SK-N-MC (cell line): ENCODE measurements at regions not wholly inside any gene's neighbourhood (a gene's known extent, or its start where the extent isn't known, plus 50 kb on each side); places are given as distances from the start of the nearest gene placed in this dataset.

ENCODE experiments used
- DNase-seq: peaks from one replicate; pipeline ENCODE4 v3.0.0-alpha.2; 2011; ENCODE audit warnings: low read depth, low spot score
- H3K27ac ChIP-seq: fragments of 200-600 bp; sonication (generic); 2 replicates; pipeline ENCODE4 v1.5.1; 2016; ENCODE audit warnings: mixed run types
- H3K36me3 ChIP-seq: fragments of 200-600 bp; sonication (generic); 2 replicates; pipeline ENCODE4 v1.6.1; 2017; ENCODE audit warnings: antibody characterized with exemption, low read length, mixed read lengths; ENCODE audit not compliant: insufficient read depth
- H3K4me3 ChIP-seq: fragments of 200-600 bp; sonication (generic); 2 replicates; pipeline ENCODE4 v1.5.1; 2016
- H3K9ac ChIP-seq: fragments of 200-600 bp; sonication (generic); 2 replicates; pipeline ENCODE4 v1.8.0; 2017; ENCODE audit warnings: mixed run types, mixed read lengths; ENCODE audit not compliant: insufficient read length
- H3K9me3 ChIP-seq: fragments of 200-600 bp; sonication (generic); 2 replicates; pipeline ENCODE4 v1.6.1; 2017; ENCODE audit warnings: low read depth, mild to moderate bottlenecking, antibody characterized with exemption, low read length, moderate library complexity, mixed read lengths
- EZH2 ChIP-seq: fragments of 200-600 bp; sonication (generic); IDR thresholded peaks from one replicate; pipeline ENCODE4 v1.6.1; 2017; ENCODE audit warnings: antibody characterized with exemption
- FOXP2 ChIP-seq: optimal IDR thresholded peaks from 2 replicates; pipeline ENCODE3; 2011; ENCODE audit warnings: mild to moderate bottlenecking, moderate library complexity; ENCODE audit not compliant: insufficient read depth; ENCODE audit errors: extremely low read length, control extremely low read depth
- POLR2AphosphoS5 ChIP-seq: IDR thresholded peaks from 2 replicates; pipeline ENCODE4 v1.6.1; 2012; ENCODE audit warnings: mild to moderate bottlenecking, low read depth, low read length, borderline replicate concordance

DNA sequence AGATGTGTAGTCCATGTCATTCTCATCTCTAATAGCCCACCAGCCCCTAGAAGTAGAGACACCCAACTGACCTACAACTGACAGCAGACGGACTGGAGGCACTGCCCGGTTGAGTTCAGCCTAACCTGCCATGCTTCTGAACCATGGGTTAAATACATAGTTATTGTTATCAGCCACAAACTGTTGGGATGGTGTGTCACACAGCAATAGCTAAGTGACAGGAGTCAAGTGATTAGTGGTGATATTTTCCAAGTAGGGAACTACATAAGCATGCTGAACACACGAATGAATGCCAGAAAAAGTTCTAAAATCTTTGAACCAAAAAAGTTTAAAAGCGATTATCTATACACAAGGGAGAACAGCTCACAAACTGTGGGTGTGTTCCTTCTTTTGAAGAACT lies 80.1 kb downstream of the SYNE3 start:
- no peak for DNase-seq
- H3K27ac ChIP-seq = no peak overlapping the region
- no peak overlapping the region for H3K9ac ChIP-seq
- peaks cover 20% of the 10 kb centered on the region for H3K36me3 ChIP-seq
- no peak overlapping the region for H3K4me3 ChIP-seq
- TF ChIP-seq FOXP2 = no peak
- TF ChIP-seq EZH2 = no peak
- TF ChIP-seq POLR2AphosphoS5 = no peak
- H3K9me3 ChIP-seq = no peaks in the 10 kb centered on the region

DNA sequence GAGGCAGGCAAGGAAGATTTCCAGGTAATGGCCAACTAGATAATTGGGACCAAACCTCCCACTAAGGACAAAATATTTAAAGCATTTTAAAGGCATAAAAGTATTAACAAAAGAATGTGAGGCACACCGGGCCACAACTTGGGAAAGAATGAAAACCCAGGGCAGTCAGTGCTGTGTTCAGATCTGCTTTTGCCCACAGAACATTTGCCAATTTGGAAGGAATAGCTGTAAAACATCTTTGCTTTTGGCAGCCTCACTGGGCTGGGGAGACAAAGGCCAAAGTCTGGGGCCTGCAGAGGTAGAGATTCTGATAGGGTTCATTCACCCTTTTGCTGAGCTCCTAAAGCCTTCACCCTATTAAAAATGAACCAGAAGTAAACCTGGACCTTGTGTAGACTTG lies 82.3 kb downstream of the SYNE3 start:
- TF ChIP-seq POLR2AphosphoS5 (no peak), EZH2 (no peak), FOXP2 (no peak)
- no peak for DNase-seq

DNA sequence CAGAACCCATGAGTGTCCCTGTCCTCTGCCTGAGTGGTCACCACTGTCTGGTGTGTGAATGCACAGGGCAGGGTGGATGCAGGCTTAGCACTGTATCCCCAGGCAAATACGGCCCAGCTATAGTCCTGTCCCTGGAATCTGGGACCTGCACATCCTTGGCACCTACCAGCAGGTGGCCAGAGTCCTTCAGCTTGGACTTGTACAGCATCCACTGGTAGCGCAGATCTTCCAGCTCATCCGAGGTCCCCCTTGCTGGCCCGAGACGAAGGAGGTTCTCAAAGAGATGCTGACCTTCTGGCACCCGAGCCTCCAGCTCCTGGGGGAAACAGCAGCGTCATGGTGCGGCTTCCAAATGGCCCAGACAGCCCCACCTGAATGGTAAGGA lies 83.4 kb downstream of the SYNE3 start:
- no peak for DNase-seq
- no peak overlapping the region for H3K27ac ChIP-seq
- H3K36me3 ChIP-seq = peaks cover 20% of the 10 kb centered on the region
- no peak overlapping the region for H3K4me3 ChIP-seq
- no peak for TF ChIP-seq POLR2AphosphoS5
- no peak for TF ChIP-seq FOXP2
- TF ChIP-seq EZH2 = no peak
- no peaks in the 10 kb centered on the region for H3K9me3 ChIP-seq
- no peak overlapping the region for H3K9ac ChIP-seq

More for the DNA sequence above, 82.3 kb downstream of the SYNE3 start:
- no peak overlapping the region for H3K4me3 ChIP-seq
- H3K9me3 ChIP-seq = no peaks in the 10 kb centered on the region
- H3K36me3 ChIP-seq = peaks cover 20% of the 10 kb centered on the region
- no peak overlapping the region for H3K27ac ChIP-seq
- H3K9ac ChIP-seq = no peak overlapping the region

DNA sequence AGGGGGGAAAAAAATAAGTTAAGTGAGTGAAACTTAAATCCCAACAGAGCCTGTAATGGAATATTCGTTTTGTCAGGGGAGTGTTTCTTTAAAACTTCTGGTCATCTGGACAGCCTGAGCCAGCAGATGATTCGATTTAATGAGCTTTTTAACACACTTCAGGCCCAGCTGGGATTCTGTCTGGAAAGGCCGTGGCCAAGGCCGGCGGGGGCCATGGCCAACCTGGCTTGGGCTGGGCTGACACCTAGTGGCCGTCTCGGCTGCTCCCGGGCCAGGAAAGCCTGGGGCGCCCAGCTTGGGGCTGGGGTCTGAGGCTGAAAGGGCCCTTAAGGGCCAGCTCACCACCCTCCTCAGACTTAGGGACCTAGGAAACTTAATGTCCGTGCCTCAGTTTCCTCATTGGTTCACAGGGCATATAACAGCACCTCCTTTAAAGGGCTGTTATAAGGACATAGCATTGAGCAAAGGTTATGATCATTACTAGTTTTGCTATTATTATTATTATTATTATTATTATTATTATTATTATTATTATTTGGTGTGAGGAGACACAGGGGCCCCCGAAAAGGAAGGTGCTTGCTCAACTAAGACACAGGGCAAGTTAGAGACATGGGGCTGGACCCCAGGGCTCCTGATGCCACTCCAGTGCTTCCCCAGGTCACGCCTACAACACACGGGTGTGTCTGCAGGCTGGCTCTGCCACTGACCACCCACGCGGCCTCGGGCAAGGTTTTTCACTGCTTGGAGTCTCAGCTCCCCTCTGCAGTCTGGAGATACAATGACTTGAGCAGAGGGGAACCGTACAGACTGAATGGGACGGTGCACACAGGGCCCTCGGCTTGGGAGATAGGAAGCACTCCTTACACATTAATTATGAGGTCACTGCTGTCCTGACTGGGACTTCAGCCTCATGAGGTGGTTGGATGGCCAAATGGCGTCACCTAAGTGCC lies 84.0 kb downstream of the SYNE3 start:
- peak overlapping the region; percentile 45 for H3K9ac ChIP-seq
- H3K9me3 ChIP-seq = no peaks in the 10 kb centered on the region
- H3K36me3 ChIP-seq = peaks cover 20% of the 10 kb centered on the region
- no peak overlapping the region for H3K4me3 ChIP-seq
- no peak for DNase-seq
- H3K27ac ChIP-seq = peak overlapping the region; percentile 68
- TF ChIP-seq POLR2AphosphoS5 (no peak), FOXP2 (no peak), EZH2 (no peak)

DNA sequence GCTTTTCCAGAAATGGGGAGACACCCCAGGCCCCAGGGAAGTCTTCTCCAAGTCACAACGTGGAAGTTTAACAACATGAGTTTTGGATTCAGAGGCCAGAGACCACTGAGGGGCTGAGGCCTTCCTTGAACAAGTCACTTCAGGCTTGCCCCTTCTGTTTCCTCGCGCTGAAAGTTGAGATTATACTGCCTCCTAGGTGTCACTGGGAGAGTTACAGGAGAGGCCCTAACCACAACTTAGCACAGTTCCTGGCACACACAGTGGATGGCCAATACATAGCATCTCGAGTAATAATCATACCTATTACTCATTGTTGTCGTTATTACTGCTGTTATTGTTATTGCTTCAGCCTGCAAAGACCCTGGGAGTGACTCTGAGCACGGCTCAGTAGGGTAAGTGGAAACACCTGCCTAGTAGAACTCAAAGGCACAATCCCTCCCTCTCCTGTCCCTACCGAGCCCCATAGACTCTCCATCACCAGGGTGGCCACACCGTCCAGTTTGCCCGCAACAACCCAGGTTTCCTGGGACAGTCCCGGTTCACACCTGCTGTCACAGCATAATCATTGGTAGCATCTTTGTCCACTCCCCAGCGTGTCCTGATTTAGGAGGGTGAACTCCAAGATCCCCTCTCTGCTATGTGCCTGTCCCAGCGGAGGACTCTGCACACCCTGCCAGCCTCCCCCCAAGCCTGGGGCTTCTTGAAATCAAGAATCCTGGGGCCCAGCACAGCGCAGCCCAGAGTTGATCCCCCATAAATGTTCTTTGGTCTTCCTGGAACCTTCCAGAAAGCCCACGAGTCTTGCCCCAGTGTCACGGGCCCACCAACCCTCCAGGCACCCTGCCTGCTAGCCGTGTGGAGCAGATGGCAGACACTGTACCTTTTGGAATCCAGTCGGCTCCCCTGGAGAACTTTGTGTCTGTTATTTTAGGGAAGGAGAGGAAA lies 85.0 kb downstream of the SYNE3 start:
- DNase-seq = peak; percentile 40
- H3K9ac ChIP-seq = peak overlapping the region; percentile 45
- H3K4me3 ChIP-seq = no peak overlapping the region
- no peaks in the 10 kb centered on the region for H3K9me3 ChIP-seq
- H3K36me3 ChIP-seq = peaks cover 18% of the 10 kb centered on the region
- peak overlapping the region; percentile 80 for H3K27ac ChIP-seq
- no peak for TF ChIP-seq FOXP2
- no peak for TF ChIP-seq EZH2
- no peak for TF ChIP-seq POLR2AphosphoS5

DNA sequence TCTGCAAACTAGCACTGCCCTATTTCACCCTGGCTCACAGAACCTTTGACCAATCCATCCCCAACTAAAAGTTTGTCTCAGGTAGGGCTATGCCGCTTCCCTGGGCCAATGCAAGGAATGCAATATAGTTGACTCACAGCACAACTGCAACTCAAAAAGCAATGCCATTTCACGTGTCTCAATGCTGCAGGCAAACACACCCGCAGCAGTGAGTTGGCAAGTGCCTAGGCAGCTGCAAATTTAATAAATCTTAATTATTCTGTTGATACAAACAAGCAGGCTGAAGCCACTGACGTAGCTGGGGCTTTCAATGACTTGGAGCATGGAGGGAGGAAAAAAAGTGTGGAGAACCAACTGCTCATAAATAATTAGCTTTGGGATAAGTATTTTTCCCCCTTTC lies 87.9 kb downstream of the SYNE3 start:
- Histone ChIP-seq H3K9me3 (no peaks in the 10 kb centered on the region), H3K9ac (no peak overlapping the region), H3K36me3 (peaks cover 8% of the 10 kb centered on the region; the same call in 1 of the 2 replicates), H3K4me3 (no peak overlapping the region), H3K27ac (peak overlapping the region; percentile 82)
- TF ChIP-seq POLR2AphosphoS5 = no peak
- no peak for TF ChIP-seq EZH2
- TF ChIP-seq FOXP2 = peak; percentile 20
- DNase-seq = no peak

DNA sequence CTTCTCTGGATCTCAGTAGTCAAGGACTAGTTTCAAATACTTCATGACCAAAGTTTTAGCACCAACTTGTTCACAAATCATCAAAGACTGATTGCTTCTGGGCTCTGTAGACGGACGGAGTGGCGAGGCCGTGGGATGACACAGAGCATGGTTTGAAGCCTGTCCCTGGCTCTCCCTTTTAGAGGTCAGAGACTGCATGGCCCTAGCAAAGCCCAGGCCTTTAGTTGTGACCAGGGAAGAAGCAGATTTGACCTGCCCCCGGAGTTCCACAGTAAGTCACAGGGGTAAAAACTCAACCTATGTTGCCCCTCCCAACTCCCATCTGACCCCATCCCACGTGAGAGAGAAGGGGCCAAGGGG lies 90.4 kb downstream of the SYNE3 start:
- peaks cover 3% of the 10 kb centered on the region; the same call in 1 of the 2 replicates for H3K36me3 ChIP-seq
- TF ChIP-seq POLR2AphosphoS5 (no peak), FOXP2 (no peak), EZH2 (no peak)
- no peaks in the 10 kb centered on the region for H3K9me3 ChIP-seq
- no peak overlapping the region for H3K4me3 ChIP-seq
- DNase-seq = no peak
- H3K9ac ChIP-seq = no peak overlapping the region
- H3K27ac ChIP-seq = no peak overlapping the region
